ENCODE measurements at regions not wholly inside any gene's neighbourhood (a gene's known extent, or its start where the extent isn't known, plus 50 kb on each side); places are given as distances from the start of the nearest gene placed in this dataset.

GRCh38 chr3:159146856-159147435 is 345.1 kb downstream of the MFSD1 start:
- Histone ChIP-seq H3K4me1 (ENCODE audit: control insufficient read depth, low read length) (no peaks in the 10 kb centered on the region), H3K36me3 (ENCODE audit: control insufficient read depth, low read length) (no peaks in the 10 kb centered on the region), H3F3A (ENCODE audit: control insufficient read depth, insufficient read depth) (no peaks in the 10 kb centered on the region), H4K20me1 (ENCODE audit: control insufficient read depth, insufficient read depth, low read depth, low read length) (no peaks in the 10 kb centered on the region), H3K79me2 (ENCODE audit: control insufficient read depth, low read length) (no peaks in the 10 kb centered on the region), H3K27me3 (ENCODE audit: control insufficient read depth, low read length) (no peaks in the 10 kb centered on the region), H3K4me2 (ENCODE audit: low read length) (no peak overlapping the region), H3K9me2 (replicated peaks; ENCODE audit: control insufficient read depth, low read length) (no peaks in the 10 kb centered on the region), H3K4me3 (ENCODE audit: low read length) (no peak overlapping the region), H3K27ac (ENCODE audit: low read depth, low read length) (no peak overlapping the region), H3K9me3 (ENCODE audit: control insufficient read depth, insufficient read depth, low read length) (no peaks in the 10 kb centered on the region)
- TF ChIP-seq CTCF (IDR thresholded peaks at IDR 0.05; ENCODE audit: low read depth, low read length, poor library complexity, severe bottlenecking) = no peak
- no peak for TF ChIP-seq EZH2phosphoT487 (IDR thresholded peaks at IDR 0.05; ENCODE audit: borderline replicate concordance, low read length)

- H3K27ac ChIP-seq (ENCODE audit: low read depth, low read length) = no peak overlapping the region
Observed at GRCh38 chr3:159147813-159148212, 346.0 kb downstream of the MFSD1 start.

DNA sequence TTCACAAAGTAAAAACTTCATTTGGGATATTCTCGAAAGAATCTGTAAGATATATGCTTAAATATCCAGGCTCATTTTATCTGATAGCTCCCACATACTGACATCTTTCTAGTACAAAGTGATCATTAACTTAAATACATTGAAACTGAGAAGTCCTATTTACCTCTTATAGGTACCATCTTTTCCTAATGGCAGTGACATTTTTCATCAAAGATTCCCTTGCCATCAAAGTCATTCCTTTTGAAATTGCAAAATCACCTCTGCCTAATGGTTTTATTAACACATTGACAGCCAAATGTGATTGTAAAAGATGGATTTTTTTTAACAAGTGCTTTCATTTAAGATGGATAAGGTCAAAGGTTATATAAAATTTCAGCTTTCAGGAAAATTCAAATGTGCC is 346.6 kb downstream of the MFSD1 start:
- H3K4me1 ChIP-seq (ENCODE audit: control insufficient read depth, low read length) = no peaks in the 10 kb centered on the region
- H3K9me3 ChIP-seq (ENCODE audit: control insufficient read depth, insufficient read depth, low read length) = no peaks in the 10 kb centered on the region
- no peak overlapping the region for H3K4me2 ChIP-seq (ENCODE audit: low read length)
- H3F3A ChIP-seq (ENCODE audit: control insufficient read depth, insufficient read depth) = no peaks in the 10 kb centered on the region
- no peaks in the 10 kb centered on the region for H3K27me3 ChIP-seq (ENCODE audit: control insufficient read depth, low read length)
- H3K9me2 ChIP-seq (replicated peaks; ENCODE audit: control insufficient read depth, low read length) = no peaks in the 10 kb centered on the region
- no peaks in the 10 kb centered on the region for H3K79me2 ChIP-seq (ENCODE audit: control insufficient read depth, low read length)
- H4K20me1 ChIP-seq (ENCODE audit: control insufficient read depth, insufficient read depth, low read depth, low read length) = no peaks in the 10 kb centered on the region
- H3K27ac ChIP-seq (ENCODE audit: low read depth, low read length) = no peak overlapping the region
- TF ChIP-seq EZH2phosphoT487 (IDR thresholded peaks at IDR 0.05; ENCODE audit: borderline replicate concordance, low read length) (no peak), CTCF (IDR thresholded peaks at IDR 0.05; ENCODE audit: low read depth, low read length, poor library complexity, severe bottlenecking) (no peak)
- no peaks in the 10 kb centered on the region for H3K36me3 ChIP-seq (ENCODE audit: control insufficient read depth, low read length)
- no peak overlapping the region for H3K4me3 ChIP-seq (ENCODE audit: low read length)

More at GRCh38 chr3:159147813-159148212, 346.0 kb downstream of the MFSD1 start:
- TF ChIP-seq CTCF (IDR thresholded peaks at IDR 0.05; ENCODE audit: low read depth, low read length, poor library complexity, severe bottlenecking) (no peak), EZH2phosphoT487 (IDR thresholded peaks at IDR 0.05; ENCODE audit: borderline replicate concordance, low read length) (no peak)
- Histone ChIP-seq H3K36me3 (ENCODE audit: control insufficient read depth, low read length) (no peaks in the 10 kb centered on the region), H3F3A (ENCODE audit: control insufficient read depth, insufficient read depth) (no peaks in the 10 kb centered on the region), H3K4me3 (ENCODE audit: low read length) (no peak overlapping the region), H3K4me1 (ENCODE audit: control insufficient read depth, low read length) (no peaks in the 10 kb centered on the region), H4K20me1 (ENCODE audit: control insufficient read depth, insufficient read depth, low read depth, low read length) (no peaks in the 10 kb centered on the region), H3K9me3 (ENCODE audit: control insufficient read depth, insufficient read depth, low read length) (no peaks in the 10 kb centered on the region), H3K4me2 (ENCODE audit: low read length) (no peak overlapping the region), H3K27me3 (ENCODE audit: control insufficient read depth, low read length) (no peaks in the 10 kb centered on the region), H3K79me2 (ENCODE audit: control insufficient read depth, low read length) (no peaks in the 10 kb centered on the region), H3K9me2 (replicated peaks; ENCODE audit: control insufficient read depth, low read length) (no peaks in the 10 kb centered on the region)

All from DOHH2 (cell line).